ENCODE measurements at regions not wholly inside any gene's neighbourhood (a gene's known extent, or its start where the extent isn't known, plus 50 kb on each side); places are given as distances from the start of the nearest gene placed in this dataset.

DNA sequence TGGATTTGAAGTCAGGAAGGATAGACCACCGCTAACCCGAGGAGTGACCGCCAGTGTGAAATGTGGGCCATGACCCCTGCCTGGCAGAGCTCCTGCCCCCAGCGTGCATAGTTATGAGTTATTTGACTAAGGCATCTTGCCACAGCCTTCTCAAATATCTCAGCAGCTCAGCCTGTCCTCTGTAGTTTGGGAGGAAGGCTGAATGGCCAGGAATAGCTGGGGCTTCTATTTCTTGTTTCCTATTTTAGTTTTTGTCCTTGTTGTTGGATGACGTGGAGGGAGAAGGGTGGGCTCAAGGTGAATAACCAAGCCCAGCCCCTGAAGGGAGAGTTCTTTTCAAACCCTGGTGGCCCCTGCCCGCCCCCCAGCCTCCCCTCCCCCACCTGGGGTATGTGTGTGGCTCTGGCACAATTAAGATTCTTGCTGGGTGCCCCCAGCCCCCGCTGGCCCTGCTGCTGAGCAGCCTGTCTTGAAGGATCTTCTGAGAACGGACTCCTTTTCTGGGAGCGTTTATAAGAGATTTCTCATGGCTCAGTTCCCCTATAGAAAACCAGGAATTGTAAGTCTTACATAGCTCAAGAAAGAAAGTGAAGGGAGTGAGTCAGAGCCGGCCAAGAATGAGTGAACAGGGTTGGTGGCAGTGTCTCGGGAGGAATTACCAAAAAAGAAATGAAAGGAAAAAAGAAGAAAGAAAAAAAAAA, 157.4 kb downstream of the GLI2 start:
- Histone ChIP-seq H3K27ac (peak overlapping the region; percentile 71 to 73), H3K4me3 (peak overlapping the region; percentile 53)
- TF ChIP-seq, protein P1, sequence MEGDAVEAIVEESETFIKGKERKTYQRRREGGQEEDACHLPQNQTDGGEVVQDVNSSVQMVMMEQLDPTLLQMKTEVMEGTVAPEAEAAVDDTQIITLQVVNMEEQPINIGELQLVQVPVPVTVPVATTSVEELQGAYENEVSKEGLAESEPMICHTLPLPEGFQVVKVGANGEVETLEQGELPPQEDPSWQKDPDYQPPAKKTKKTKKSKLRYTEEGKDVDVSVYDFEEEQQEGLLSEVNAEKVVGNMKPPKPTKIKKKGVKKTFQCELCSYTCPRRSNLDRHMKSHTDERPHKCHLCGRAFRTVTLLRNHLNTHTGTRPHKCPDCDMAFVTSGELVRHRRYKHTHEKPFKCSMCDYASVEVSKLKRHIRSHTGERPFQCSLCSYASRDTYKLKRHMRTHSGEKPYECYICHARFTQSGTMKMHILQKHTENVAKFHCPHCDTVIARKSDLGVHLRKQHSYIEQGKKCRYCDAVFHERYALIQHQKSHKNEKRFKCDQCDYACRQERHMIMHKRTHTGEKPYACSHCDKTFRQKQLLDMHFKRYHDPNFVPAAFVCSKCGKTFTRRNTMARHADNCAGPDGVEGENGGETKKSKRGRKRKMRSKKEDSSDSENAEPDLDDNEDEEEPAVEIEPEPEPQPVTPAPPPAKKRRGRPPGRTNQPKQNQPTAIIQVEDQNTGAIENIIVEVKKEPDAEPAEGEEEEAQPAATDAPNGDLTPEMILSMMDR (IDR thresholded peaks at IDR 0.05): no peak
- DNase-seq (ENCODE audit: low spot score): no peak

DNA sequence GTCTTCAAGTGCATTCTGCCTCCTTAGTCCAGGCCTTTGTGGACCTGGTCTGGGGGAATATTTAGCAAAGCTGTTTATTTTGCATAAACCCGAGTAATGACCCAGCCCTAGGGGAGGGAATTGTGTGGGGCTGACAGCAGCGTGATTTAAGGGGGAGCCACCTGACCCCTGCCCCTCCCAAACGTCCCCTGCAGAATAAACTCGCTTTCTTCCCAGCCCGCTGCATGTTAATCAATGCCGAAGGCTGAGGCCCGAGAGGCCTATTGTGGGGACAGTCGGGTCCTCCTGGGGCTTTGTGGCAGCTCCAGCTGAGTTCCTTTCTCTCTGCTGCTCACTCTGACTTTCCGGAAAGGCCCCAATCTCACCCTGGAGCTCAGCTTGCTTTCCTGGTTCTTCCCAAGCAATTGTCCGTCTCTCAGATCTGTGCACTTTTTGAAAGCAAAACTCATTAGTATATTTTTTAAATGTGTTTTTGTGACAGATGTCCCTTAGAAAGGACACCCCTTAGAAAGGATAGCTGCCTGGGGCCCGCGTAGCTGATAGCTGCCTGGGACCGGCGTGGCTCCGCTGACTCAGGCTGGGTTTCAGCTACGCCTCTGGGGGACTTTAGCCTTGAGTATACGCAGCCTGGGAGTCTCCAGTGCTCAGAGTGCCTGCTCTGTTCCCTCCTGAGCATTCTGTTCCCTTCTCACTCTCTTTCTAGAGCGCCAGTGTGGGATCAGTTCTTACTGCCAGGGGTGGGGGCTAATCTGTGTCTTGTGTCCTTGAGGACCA, 158.3 kb downstream of the GLI2 start:
- Histone ChIP-seq H3K27ac (peak overlapping the region; percentile 40 to 73), H3K4me3 (no peak overlapping the region)
- TF ChIP-seq, protein P1 (IDR thresholded peaks at IDR 0.05): no peak
- DNase-seq (ENCODE audit: low spot score): no peak

DNA sequence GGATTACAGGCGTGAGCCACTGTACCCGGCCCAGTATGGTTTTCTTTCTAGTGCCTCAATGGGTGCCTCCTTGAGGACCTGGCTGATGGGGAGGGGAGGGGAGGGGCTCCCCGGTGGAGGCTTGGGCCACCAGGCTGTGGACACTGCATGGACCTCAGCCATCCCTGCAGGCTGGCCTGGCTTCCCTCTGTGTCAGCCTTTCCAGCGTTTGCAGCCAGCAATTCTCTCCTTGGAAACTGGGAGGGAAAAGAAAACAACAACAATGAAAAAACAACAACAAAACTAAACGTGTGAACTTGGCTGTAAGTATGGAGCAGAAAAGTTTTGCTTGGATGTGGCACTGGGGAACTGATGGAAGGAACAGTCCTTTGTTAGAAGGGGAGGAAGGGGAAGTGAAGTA, 159.3 kb downstream of the GLI2 start:
- Histone ChIP-seq H3K27ac (no peak overlapping the region), H3K4me3 (no peak overlapping the region)
- DNase-seq (ENCODE audit: low spot score): no peak
- TF ChIP-seq, protein P1 (IDR thresholded peaks at IDR 0.05): no peak

DNA sequence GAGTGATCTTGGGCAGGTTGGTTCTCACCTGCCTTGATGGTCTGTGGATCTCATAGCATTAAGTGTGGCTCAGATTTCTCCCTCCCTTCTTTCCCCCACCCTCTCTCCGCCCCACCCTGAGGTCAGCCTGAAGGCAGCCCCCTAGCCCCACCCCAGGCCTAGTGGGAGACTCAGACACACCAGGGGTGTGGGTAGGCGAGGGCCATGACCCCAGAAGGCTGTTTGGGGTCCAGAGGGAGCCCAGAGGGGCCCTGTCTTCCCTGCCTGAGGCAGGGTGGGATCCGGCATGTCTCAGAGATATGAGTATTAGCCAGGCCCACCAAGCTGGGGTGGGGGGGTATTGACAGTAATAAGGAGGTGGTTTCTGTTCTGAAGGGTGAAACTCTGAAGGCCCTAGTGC, 160.5 kb downstream of the GLI2 start:
- H3K4me3 ChIP-seq: no peak overlapping the region
- no peak overlapping the region for H3K27ac ChIP-seq
- no peak for DNase-seq (ENCODE audit: low spot score)
- TF ChIP-seq, protein P1 (IDR thresholded peaks at IDR 0.05): no peak

DNA sequence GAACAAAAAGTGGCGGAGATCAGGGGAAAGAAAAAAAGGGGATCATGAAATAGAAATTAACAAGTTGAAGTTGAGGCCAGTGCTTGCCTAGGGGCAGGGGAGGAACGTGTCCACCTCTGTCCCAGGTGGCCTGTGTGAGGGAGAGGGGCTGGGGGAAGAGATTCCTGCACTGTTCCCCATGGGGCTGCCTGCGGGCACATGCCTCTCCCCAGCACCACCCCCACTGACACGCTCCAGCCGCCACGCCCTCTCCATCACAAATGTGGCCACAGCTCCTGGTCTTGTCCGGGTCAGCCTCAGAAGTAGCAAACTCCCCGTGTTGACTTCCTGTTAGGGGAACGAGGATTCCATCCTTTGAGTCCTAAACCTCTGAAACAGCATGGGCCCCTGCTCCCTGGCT, 161.2 kb downstream of the GLI2 start:
- Histone ChIP-seq H3K27ac (no peak overlapping the region), H3K4me3 (no peak overlapping the region)
- no peak for DNase-seq (ENCODE audit: low spot score)
- TF ChIP-seq, protein P1 (IDR thresholded peaks at IDR 0.05): no peak

DNA sequence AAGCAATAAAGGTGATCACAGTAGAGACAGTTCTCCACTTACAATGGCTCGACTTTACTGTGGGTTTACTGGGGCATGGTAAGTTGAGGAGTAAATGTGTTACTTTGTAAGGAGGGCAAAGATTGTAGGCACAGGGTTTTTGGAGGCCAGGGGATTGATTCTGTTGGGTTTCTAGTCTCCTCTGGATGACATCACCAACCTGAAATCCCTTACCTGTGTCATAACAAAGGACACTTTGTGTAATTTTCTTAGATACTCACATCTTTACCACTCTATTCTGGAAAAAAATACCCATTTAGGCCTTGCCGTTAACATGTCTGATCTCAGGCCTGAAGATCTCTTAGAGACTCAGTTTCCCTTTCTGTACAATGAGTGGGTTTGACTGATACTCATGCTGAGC, 161.7 kb downstream of the GLI2 start:
- DNase-seq (ENCODE audit: low spot score): no peak
- H3K4me3 ChIP-seq: no peak overlapping the region
- TF ChIP-seq, protein P1 (IDR thresholded peaks at IDR 0.05): no peak
- no peak overlapping the region for H3K27ac ChIP-seq

DNA sequence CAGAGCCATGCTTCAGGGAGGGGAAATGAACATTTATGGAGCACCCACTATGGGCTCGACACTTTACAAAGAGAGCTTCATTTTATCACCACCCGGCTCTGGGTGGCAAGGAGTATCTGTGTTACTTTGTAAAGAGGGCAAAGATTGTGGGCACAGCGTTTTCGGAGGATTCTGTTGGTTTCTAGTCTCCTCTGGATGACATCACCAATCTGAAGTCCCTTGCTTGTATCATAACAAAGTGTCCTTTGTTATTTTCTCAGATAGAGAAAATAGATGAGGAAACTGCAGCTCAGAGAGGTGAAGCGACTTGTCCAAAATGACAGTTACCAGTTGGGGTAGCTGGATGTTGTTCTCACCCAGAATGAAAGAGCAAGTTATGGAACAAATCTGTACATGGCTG, 162.8 kb downstream of the GLI2 start:
- no peak overlapping the region for H3K27ac ChIP-seq
- H3K4me3 ChIP-seq: no peak overlapping the region
- no peak for DNase-seq (ENCODE audit: low spot score)
- TF ChIP-seq, protein P1 (IDR thresholded peaks at IDR 0.05): no peak

Data from coronary artery (tissue), 2 donors.